ENCODE measurements at regions not wholly inside any gene's neighbourhood (a gene's known extent, or its start where the extent isn't known, plus 50 kb on each side); places are given as distances from the start of the nearest gene placed in this dataset.
"Not testable (repeated sequence)": the region's sequence is repeated elsewhere in the genome, so short reads cannot be mapped to it uniquely, and the experiment has no call there.

- TF ChIP-seq, protein P1, sequence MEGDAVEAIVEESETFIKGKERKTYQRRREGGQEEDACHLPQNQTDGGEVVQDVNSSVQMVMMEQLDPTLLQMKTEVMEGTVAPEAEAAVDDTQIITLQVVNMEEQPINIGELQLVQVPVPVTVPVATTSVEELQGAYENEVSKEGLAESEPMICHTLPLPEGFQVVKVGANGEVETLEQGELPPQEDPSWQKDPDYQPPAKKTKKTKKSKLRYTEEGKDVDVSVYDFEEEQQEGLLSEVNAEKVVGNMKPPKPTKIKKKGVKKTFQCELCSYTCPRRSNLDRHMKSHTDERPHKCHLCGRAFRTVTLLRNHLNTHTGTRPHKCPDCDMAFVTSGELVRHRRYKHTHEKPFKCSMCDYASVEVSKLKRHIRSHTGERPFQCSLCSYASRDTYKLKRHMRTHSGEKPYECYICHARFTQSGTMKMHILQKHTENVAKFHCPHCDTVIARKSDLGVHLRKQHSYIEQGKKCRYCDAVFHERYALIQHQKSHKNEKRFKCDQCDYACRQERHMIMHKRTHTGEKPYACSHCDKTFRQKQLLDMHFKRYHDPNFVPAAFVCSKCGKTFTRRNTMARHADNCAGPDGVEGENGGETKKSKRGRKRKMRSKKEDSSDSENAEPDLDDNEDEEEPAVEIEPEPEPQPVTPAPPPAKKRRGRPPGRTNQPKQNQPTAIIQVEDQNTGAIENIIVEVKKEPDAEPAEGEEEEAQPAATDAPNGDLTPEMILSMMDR (IDR thresholded peaks at IDR 0.05; ENCODE audit: insufficient read depth, low read length, poor library complexity, severe bottlenecking) = no peak
- Histone ChIP-seq H3K27me3 (ENCODE audit: control insufficient read depth, insufficient read depth, low read length) (no peaks in the 10 kb centered on the region), H3K4me3 (ENCODE audit: low read depth, low read length) (no peak overlapping the region), H3K36me3 (ENCODE audit: control insufficient read depth, insufficient read depth, low read length) (no peaks in the 10 kb centered on the region)
- no peak for DNase-seq (ENCODE audit: low read depth)
Observed at GRCh38 chr2:223182356-223182755, 130.4 kb downstream of the KCNE4 start.

DNA sequence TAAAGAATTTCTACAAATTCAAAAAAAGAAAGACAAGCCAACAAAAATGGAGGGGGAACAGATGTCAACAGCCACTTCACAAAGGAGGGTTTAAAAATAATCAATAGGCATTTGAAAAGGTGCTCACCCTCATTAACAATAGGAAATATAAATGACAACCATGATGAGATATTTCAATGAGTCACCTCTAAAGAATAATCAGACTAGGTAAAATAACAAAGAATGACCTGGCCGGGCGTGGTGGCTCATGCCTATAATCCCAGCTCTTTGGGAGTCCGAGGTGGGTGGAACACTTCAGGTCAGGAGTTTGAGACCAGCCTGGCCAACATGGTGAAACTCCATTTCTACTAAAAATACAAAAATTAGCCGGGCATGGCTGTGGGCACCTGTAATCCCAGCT lies 133.6 kb downstream of the KCNE4 start:
- no peak overlapping the region for H3K4me3 ChIP-seq (ENCODE audit: low read depth, low read length)
- H3K27me3 ChIP-seq (ENCODE audit: control insufficient read depth, insufficient read depth, low read length) = no peaks in the 10 kb centered on the region
- DNase-seq (ENCODE audit: low read depth) = no peak
- TF ChIP-seq, protein P1 (IDR thresholded peaks at IDR 0.05; ENCODE audit: insufficient read depth, low read length, poor library complexity, severe bottlenecking) = no peak
- H3K36me3 ChIP-seq (ENCODE audit: control insufficient read depth, insufficient read depth, low read length) = no peaks in the 10 kb centered on the region

- DNase-seq (ENCODE audit: low read depth) = no peak
- Histone ChIP-seq H3K4me3 (ENCODE audit: low read depth, low read length) (no peak overlapping the region), H3K36me3 (ENCODE audit: control insufficient read depth, insufficient read depth, low read length) (no peaks in the 10 kb centered on the region), H3K27me3 (ENCODE audit: control insufficient read depth, insufficient read depth, low read length) (no peaks in the 10 kb centered on the region)
- TF ChIP-seq, protein P1 (IDR thresholded peaks at IDR 0.05; ENCODE audit: insufficient read depth, low read length, poor library complexity, severe bottlenecking) = no peak
Observed at GRCh38 chr2:223187256-223187655, 135.3 kb downstream of the KCNE4 start.

- DNase-seq (ENCODE audit: low read depth); H3K36me3 ChIP-seq (ENCODE audit: control insufficient read depth, insufficient read depth, low read length); H3K4me3 ChIP-seq (ENCODE audit: low read depth, low read length); H3K27me3 ChIP-seq (ENCODE audit: control insufficient read depth, insufficient read depth, low read length): not testable (repeated sequence)
Observed at GRCh38 chr2:223190561-223191206, 138.7 kb downstream of the KCNE4 start.

- DNase-seq (ENCODE audit: low read depth) = no peak
- H3K27me3 ChIP-seq (ENCODE audit: control insufficient read depth, insufficient read depth, low read length) = no peaks in the 10 kb centered on the region
- H3K4me3 ChIP-seq (ENCODE audit: low read depth, low read length) = no peak overlapping the region
- TF ChIP-seq, protein P1 (IDR thresholded peaks at IDR 0.05; ENCODE audit: insufficient read depth, low read length, poor library complexity, severe bottlenecking) = no peak
- no peaks in the 10 kb centered on the region for H3K36me3 ChIP-seq (ENCODE audit: control insufficient read depth, insufficient read depth, low read length)
Observed at GRCh38 chr2:223196331-223196730, 144.3 kb downstream of the KCNE4 start.

DNA sequence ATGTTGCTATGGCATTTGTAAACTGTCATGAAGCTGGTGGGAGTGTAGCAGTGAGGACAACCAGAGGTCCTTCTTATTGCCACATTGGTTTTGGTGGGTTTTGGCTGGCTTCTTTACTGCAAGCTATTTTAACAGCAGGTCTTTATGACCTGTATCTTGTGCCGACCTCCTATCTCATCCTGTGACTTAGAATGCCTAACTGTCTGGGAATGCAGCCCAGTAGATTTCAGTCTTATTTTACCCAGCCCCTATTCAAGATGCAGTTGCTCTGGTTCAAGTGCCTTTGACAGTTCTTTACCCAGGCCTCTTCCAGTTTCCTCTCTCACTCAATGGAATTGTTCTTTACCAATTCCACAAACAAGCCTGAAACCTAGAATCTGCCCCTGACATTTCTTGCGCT lies 145.1 kb downstream of the KCNE4 start:
- H3K4me3 ChIP-seq (ENCODE audit: low read depth, low read length) = no peak overlapping the region
- H3K36me3 ChIP-seq (ENCODE audit: control insufficient read depth, insufficient read depth, low read length) = no peaks in the 10 kb centered on the region
- no peaks in the 10 kb centered on the region for H3K27me3 ChIP-seq (ENCODE audit: control insufficient read depth, insufficient read depth, low read length)
- DNase-seq (ENCODE audit: low read depth) = no peak
- TF ChIP-seq, protein P1 (IDR thresholded peaks at IDR 0.05; ENCODE audit: insufficient read depth, low read length, poor library complexity, severe bottlenecking) = no peak
